Gastroesophageal sphincter (tissue), 4 donors: ENCODE measurements at regions not wholly inside any gene's neighbourhood (a gene's known extent, or its start where the extent isn't known, plus 50 kb on each side); places are given as distances from the start of the nearest gene placed in this dataset.
"Not testable (repeated sequence)": the region's sequence is repeated elsewhere in the genome, so short reads cannot be mapped to it uniquely, and the experiment has no call there.

Source experiments
- ATAC-seq: fragments of 150-250 bp; one replicate; pipeline ENCODE4 v1.9.1; 2016; ENCODE audit warnings: mild to moderate bottlenecking, moderate library complexity
- H3K27ac ChIP-seq, 4 donors: fragments of 200-600 bp; sonication (generic) in 3 of 4; 1 replicate in 3 of 4; 2 replicates in 1 of 4; pipeline ENCODE4 v1.5.1; 2016 to 2019
- H3K27me3 ChIP-seq: fragments of 200-600 bp; sonication (generic); one replicate; pipeline ENCODE4 v1.5.1; 2019
- H3K36me3 ChIP-seq, 2 donors: fragments of 200-600 bp; sonication (generic); one replicate each; pipeline ENCODE4 v1.5.1; 2019; ENCODE audit warnings: control low read depth in 1 of 2
- H3K4me1 ChIP-seq, 3 donors: fragments of 200-600 bp; sonication (generic); 1 replicate in 2 of 3; 2 replicates in 1 of 3; pipeline ENCODE4 v1.5.1; 2016 to 2019; ENCODE audit warnings: control low read depth in 2 of 3
- H3K4me3 ChIP-seq, 2 donors: fragments of 200-600 bp; sonication (generic); one replicate each; pipeline ENCODE4 v1.5.1; 2019; ENCODE audit warnings: mild to moderate bottlenecking in 1 of 2, moderate library complexity in 1 of 2
- H3K9me3 ChIP-seq, 3 donors: fragments of 200-600 bp; sonication (generic); one replicate each; pipeline ENCODE4 v1.5.1; 2017 to 2019; ENCODE audit warnings: control low read depth in 2 of 3
- EP300 ChIP-seq: sonication (generic); formaldehyde crosslinking; IDR thresholded peaks from one replicate; pipeline ENCODE4 v1.6.1; 2017; ENCODE audit warnings: antibody characterized with exemption, mild to moderate bottlenecking
- POLR2A ChIP-seq, 2 donors: fragments of 450-650 bp; IDR thresholded peaks; one replicate each; pipeline ENCODE4 v1.6.1; 2017; ENCODE audit warnings: antibody characterized with exemption in 2 of 2, mild to moderate bottlenecking in 2 of 2, moderate library complexity in 1 of 2
- POLR2AphosphoS5 ChIP-seq: sonication (generic); formaldehyde crosslinking; IDR thresholded peaks from one replicate; pipeline ENCODE4 v1.6.1; 2017; ENCODE audit warnings: antibody characterized with exemption
- WGBS, 2 donors: methylation state at CpG; one replicate each; pipeline ENCODE4 v1.1.5; 2018; ENCODE audit warnings: low coverage in 1 of 2; 5-methylcytosine and 5-hydroxymethylcytosine counted together
- TF ChIP-seq, protein P1 (sequence below), 4 experiments: fragments of 200-600 bp in 2 of 4; fragments of 450-650 bp in 2 of 4; sonication (generic) in 1 of 4; IDR thresholded peaks; one replicate each; pipeline ENCODE4 v1.5.1; 2017 to 2019; ENCODE audit warnings: antibody characterized with exemption in 4 of 4, mild to moderate bottlenecking in 2 of 4, moderate library complexity in 2 of 4

DNA sequence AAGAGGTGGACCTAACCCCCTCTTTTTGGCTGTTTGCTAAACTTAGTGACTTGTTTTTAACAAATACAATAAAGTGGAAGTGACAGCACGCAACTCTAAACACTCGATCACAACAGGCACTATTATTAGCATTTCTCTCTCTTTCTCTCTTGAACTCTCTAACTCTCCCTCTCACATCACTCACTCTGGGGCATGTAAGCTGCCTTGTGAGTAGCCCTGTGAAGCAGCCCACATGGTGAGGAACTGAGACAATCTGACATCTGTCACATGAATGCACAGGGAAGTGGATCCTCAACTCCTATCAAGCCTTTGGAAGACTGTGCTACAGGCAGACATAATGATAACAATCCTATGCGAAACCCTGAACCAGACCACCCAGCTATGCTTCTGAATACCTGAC is 609.0 kb upstream of the CNTN5 start:
- no peak for TF ChIP-seq POLR2A (IDR thresholded peaks at IDR 0.05)
- TF ChIP-seq EP300 = no peak
- TF ChIP-seq, protein P1, sequence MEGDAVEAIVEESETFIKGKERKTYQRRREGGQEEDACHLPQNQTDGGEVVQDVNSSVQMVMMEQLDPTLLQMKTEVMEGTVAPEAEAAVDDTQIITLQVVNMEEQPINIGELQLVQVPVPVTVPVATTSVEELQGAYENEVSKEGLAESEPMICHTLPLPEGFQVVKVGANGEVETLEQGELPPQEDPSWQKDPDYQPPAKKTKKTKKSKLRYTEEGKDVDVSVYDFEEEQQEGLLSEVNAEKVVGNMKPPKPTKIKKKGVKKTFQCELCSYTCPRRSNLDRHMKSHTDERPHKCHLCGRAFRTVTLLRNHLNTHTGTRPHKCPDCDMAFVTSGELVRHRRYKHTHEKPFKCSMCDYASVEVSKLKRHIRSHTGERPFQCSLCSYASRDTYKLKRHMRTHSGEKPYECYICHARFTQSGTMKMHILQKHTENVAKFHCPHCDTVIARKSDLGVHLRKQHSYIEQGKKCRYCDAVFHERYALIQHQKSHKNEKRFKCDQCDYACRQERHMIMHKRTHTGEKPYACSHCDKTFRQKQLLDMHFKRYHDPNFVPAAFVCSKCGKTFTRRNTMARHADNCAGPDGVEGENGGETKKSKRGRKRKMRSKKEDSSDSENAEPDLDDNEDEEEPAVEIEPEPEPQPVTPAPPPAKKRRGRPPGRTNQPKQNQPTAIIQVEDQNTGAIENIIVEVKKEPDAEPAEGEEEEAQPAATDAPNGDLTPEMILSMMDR (IDR thresholded peaks at IDR 0.05) = no peak
- no peak for TF ChIP-seq POLR2AphosphoS5
- H3K27ac ChIP-seq = no peak overlapping the region
- 54 to 80% methylated on average over 1 to 3 of the region's 3 CpGs for WGBS, 2 donors
- no peak for ATAC-seq
- no peaks in the 10 kb centered on the region for H3K27me3 ChIP-seq
- no peaks in the 10 kb centered on the region for H3K36me3 ChIP-seq
- no peaks in the 10 kb centered on the region for H3K9me3 ChIP-seq
- no peaks in the 10 kb centered on the region for H3K4me1 ChIP-seq
- no peak overlapping the region for H3K4me3 ChIP-seq

DNA sequence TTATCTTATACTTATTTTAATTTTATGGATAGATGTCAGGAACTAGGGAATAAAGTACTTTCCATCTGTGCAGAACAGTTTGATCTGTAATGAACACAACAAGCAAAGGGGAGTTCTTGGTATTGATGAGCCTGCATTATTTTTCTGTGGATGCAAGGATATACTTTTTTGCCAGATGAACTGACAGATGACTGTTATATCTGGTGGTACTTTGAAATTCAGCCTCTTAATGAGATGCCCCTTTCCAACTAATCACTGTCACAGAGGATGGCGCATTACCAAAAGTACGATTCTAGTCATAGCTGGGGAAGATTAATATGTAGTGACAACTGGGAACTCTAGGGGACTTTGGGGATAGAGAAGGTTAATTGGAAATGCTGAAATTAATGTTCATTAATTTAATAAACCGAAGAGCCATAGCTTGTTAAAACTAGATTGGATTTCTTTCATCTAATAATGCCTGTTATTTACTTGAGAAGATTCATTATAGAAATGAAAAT is 603.4 kb upstream of the CNTN5 start:
- ATAC-seq = no peak

DNA sequence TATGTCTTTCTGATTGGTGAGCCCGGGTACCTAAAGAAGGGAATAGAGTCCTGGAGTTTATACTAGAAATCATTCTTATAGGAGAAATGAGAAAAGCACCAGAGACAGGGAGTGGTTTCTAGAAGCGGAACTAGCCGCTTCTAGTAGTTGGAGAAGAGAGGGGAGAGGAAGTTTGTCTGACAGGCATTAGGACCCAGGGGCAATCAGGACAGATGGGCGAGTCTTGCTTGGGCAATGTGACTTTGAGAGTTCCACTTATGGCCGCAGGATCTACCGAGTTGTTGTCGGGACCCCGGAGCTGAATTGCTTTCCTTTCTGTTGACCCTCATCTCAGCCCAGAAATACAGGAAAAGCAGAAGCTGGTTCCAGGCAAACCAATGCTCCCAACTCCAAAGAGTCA is 596.8 kb upstream of the CNTN5 start:
- WGBS, 2 donors = 89 to 91% methylated on average over 6 to 7 of the region's 8 CpGs
- Histone ChIP-seq H3K27me3 (no peaks in the 10 kb centered on the region), H3K4me1 (no peaks in the 10 kb centered on the region), H3K27ac (no peak overlapping the region), H3K4me3 (no peak overlapping the region), H3K36me3 (no peaks in the 10 kb centered on the region), H3K9me3 (peaks cover 0 to 32% (median 0%) of the 10 kb centered on the region in 3 donors)
- TF ChIP-seq, protein P1 (IDR thresholded peaks at IDR 0.05) = no peak
- TF ChIP-seq EP300 = no peak
- no peak for TF ChIP-seq POLR2A (IDR thresholded peaks at IDR 0.05)
- TF ChIP-seq POLR2AphosphoS5 = no peak
- ATAC-seq = no peak

More for the DNA sequence above, 603.4 kb upstream of the CNTN5 start:
- no peak for TF ChIP-seq EP300
- TF ChIP-seq, protein P1 (IDR thresholded peaks at IDR 0.05) = no peak
- TF ChIP-seq POLR2AphosphoS5 = no peak
- TF ChIP-seq POLR2A (IDR thresholded peaks at IDR 0.05) = no peak
- H3K9me3 ChIP-seq = peaks cover 0 to 7% (median 0%) of the 10 kb centered on the region in 3 donors
- WGBS, 2 donors = 69 to 77% methylated on average over 3 of the region's 3 CpGs
- no peaks in the 10 kb centered on the region for H3K4me1 ChIP-seq
- H3K4me3 ChIP-seq = no peak overlapping the region
- H3K27me3 ChIP-seq = no peaks in the 10 kb centered on the region
- H3K36me3 ChIP-seq = no peaks in the 10 kb centered on the region
- H3K27ac ChIP-seq = no peak overlapping the region

DNA sequence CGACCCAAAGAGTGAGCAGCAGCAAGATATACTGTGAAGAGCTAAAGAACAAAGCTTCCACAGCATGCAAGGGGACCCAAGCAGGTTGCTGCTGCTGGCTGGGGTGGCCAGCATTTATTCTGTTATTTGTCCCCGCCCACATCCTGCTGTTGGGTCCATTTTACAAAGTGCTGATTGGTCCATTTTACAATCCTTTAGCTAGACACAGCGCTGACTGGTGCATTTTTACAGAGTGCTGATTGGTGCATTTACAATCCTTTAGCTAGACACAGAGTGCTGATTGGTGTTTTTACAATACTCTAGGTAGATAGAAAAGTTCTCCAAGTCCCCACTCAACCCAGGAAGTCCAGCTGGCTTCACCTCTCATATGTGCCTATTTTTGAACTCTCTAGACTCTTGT is 596.0 kb upstream of the CNTN5 start:
- H3K36me3 ChIP-seq, ATAC-seq, H3K27ac ChIP-seq, H3K4me3 ChIP-seq, H3K27me3 ChIP-seq, H3K4me1 ChIP-seq: not testable (repeated sequence)
- peaks cover 0 to 31% (median 0%) of the 10 kb centered on the region in 3 donors for H3K9me3 ChIP-seq
- WGBS, 2 donors = 80 to 100% methylated on average over 2 of the region's 3 CpGs

DNA sequence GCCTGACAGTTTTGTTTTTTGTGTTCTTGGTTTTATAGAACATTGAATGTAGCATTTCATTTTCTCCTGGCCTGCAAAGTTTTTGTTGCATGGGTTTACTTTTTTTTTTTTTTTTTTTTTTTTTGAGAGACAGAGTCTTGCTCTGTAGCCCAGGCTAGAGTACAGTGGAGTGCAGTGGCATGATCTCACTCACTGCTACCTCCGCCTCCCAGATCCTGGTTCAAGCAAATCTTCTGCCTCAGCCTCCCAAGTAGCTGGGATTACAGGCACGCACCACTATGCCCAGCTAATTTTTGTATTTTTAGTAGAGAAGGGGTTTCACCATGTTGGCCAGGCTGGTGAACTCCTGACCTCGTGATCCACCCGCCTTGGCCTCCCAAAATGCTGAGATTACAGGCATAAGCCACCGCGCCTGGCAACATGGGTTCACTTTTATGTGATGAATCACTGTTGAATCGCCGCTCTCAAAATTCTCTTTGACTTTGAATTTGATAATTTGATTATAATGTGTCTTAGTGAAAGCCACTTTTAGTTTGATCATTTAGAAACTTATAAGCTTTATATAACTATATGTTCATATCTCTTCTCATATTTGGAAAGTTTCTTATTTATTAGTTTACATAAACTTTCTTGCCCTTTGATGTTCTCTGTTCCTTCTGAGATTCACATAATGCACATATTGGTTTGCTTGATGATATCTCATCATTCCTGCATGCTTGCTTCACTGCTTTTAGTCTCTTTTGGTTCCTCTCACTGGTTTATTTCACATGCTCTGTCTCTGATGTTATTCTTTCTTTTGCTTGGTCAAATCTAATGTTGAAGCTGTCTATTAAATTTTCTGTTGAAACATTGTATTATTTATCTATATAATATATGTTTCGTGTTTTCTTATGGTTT is 589.0 kb upstream of the CNTN5 start:
- no peak overlapping the region for H3K4me3 ChIP-seq
- TF ChIP-seq EP300 (no peak), POLR2A (IDR thresholded peaks at IDR 0.05) (no peak), POLR2AphosphoS5 (no peak)
- TF ChIP-seq, protein P1 (IDR thresholded peaks at IDR 0.05) = no peak
- no peak overlapping the region for H3K27ac ChIP-seq
- no peaks in the 10 kb centered on the region for H3K36me3 ChIP-seq
- no peak for ATAC-seq
- H3K9me3 ChIP-seq = peaks cover 0 to 17% (median 0%) of the 10 kb centered on the region in 3 donors
- no peaks in the 10 kb centered on the region for H3K4me1 ChIP-seq
- 96 to 100% methylated on average over 2 to 7 of the region's 9 CpGs for WGBS, 2 donors
- H3K27me3 ChIP-seq = no peaks in the 10 kb centered on the region
